Activated naive CD4-positive, alpha-beta T cell treated with Interleukin-2 at 50 U/mL for 16 hours (primary cell): ENCODE measurements at regions not wholly inside any gene's neighbourhood (a gene's known extent, or its start where the extent isn't known, plus 50 kb on each side); places are given as distances from the start of the nearest gene placed in this dataset.
"Not testable (repeated sequence)": the region's sequence is repeated elsewhere in the genome, so short reads cannot be mapped to it uniquely, and the experiment has no call there.

Experiments
- DNase-seq: peaks from one replicate; pipeline ENCODE4 v3.0.0-alpha.2; 2020

- no peak for DNase-seq
These were observed 104.6 kb downstream of the MSX2 start for GRCh38 chr5:174828804-174829510.

DNA sequence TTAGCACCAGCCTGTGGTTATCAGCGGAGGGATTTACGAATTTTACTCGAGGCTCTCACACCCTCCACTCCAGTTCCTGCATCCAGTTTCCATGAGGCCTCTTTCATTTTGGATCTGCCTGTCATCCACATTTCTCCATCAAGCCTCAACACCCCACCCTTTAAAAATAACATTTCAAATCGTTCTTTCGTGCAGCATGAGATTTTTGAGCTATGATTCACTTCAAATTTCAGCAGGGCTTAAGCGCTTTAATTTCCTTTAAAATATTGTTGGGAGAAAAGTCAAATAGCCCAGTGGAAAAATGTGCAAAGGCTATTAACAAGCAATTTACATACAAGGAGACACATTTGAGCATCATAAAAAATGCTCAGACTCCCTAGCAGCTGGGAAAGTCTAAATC, 103.2 kb downstream of the MSX2 start:
- DNase-seq, result no peak

- no peak for DNase-seq
These were observed 101.2 kb downstream of the MSX2 start for GRCh38 chr5:174825587-174825986.

GRCh38 chr5:174818430-174818829, 94.0 kb downstream of the MSX2 start:
- DNase-seq, result no peak

- no peak for DNase-seq
These were observed 93.2 kb downstream of the MSX2 start for GRCh38 chr5:174817610-174818009.

GRCh38 chr5:174816858-174817257, 92.5 kb downstream of the MSX2 start:
- DNase-seq, result no peak

DNA sequence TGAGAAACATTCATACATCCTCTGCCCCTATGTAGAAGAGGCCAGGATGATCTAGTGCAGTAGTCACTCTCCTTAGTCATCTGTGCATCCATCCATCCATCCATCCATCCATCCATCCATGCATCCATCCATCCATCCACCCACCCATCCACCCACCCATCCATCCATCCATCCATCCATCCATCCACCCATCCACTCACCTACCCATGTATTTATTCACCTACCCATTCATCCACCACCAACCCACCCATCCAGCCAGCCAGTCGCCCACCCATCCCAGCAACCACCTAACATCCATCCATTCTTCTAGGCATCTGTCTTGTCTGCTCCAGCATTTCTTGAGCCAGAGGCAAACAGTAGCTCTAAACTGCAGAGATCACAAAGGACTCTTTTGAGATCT, 87.1 kb downstream of the MSX2 start:
- DNase-seq, result no peak

- no peak for DNase-seq
These were observed 86.4 kb downstream of the MSX2 start for GRCh38 chr5:174810796-174811195.

DNA sequence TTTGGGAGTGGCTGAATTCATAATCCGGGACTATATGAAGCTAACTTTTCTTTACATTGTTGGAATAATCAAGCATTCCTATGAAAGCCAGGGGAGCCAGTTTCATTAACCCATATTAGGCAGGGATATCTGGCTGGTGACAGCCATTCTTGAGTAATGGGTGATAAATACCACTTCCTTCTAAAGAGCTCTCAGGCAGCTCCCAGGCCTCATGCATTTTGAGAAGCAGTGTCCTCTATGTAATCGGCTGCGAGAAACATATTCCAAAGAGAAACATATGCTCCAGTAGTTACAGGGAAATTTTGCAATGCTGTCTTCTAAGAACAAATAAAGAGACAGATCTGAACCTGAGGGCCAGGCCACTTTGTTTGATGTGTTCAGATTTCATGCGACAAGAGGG, 83.1 kb downstream of the MSX2 start:
- DNase-seq, result no peak

GRCh38 chr5:174806729-174807128, 82.3 kb downstream of the MSX2 start:
- no peak for DNase-seq

- no peak for DNase-seq
These were observed 77.4 kb downstream of the MSX2 start for GRCh38 chr5:174801798-174802197.

GRCh38 chr5:174800435-174800834, 76.1 kb downstream of the MSX2 start:
- no peak for DNase-seq

GRCh38 chr5:174799121-174799520, 74.7 kb downstream of the MSX2 start:
- no peak for DNase-seq

DNA sequence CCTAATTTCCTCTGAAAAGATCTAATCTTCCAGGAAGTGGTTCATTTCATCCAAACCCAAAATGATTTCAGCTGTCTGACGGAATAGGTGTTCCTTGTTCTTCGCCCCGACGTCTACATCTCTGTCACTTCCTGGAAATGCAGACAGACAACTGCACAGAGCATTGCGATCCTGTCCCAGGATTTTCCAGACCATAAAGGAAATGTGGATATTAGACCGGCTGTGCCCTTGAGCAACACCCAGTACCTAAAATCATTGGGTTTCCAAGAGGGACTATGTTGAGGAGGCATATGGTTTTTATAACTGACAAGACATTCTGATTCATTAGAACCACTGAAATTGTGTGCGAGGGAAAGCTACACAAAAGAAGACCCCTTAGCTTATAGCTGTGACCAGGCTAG, 74.2 kb downstream of the MSX2 start:
- no peak for DNase-seq

DNA sequence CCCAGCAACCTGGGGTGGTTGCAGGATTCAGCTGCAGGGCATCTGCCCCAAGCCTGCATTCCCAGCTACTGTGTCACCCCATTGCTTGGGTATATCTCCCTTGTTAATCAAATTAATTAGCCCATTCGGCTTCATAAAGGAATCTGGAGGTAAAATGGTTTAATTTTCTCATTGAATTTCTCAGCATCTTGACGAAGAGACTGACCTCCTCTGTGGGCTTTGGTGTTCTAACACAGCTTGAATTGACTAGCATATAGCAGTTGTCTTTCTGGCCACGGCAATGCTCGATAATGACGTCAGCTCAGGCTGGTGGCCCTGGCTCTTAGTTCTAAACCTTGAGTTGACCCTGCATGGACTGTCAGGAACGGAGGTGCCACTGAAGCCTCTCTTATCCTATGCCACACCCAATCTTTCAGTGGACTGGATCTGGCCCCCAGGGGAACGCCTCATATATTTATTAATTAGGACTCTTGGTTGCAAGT, 72.4 kb downstream of the MSX2 start:
- DNase-seq, result no peak

DNA sequence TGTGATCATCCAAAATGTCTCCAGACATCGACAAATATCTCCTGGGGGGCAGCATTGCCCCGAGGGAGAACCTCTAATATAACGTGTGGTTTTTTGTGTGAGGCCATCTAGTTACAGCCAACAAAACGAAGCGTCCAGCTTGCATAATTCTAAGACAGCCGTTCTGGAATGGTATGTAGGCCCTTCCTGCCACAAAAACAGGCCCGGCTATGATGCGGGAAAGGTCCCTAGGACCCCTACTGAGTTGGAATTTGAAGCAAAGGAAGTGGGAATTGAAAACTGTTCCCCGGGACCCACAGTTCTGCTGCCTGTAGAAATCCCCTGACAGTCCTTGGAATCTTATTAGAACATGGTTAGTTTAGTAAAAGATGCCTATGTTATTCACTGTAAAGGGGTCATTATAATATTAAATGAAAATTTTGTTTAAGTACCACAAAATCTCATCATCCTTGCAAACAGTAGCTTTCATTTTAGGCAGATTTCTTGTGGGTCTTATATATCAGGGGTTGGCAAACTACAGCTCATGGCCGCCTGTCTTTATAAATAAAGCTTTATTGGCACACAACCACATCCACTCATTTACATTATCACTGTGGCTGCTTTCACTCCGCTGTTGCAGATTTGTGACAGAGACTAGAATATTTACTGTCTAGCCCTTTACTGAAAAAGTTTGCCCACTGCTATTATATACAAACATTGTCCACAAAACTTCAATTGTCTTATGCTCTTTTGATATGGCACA, 70.7 kb downstream of the MSX2 start:
- no peak for DNase-seq

DNA sequence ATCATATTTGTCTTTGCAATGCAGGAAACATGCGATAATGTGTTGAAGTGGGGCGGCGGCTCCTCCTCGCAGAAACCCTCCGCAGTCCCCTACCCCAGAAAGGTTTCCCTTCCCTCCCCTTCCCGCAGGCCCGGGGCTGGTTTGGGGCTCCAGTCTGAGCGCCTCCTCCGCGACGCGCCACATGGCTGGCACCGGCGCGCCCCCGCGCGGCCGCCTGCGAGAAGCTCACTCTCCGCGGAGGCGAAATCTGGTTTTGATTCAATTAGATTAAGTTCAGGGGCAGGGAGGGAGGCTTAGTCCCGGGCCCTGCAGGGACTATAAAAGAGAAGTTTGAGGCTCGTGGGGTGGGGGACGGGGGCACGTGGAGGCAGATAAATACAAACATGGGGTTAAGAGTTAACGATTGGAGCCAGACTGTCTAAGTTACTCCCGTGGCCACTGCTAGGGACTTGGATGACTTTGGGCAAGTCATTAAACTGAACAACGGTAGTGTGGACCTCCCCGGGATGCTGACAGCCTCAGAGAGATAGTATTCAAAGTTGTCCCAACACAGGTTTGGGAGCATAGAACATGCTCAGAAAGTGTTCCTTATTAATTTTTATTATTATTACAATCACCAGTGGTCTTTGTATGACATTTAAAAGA, 69.4 kb downstream of the MSX2 start:
- DNase-seq, result peak; percentile 51

DNA sequence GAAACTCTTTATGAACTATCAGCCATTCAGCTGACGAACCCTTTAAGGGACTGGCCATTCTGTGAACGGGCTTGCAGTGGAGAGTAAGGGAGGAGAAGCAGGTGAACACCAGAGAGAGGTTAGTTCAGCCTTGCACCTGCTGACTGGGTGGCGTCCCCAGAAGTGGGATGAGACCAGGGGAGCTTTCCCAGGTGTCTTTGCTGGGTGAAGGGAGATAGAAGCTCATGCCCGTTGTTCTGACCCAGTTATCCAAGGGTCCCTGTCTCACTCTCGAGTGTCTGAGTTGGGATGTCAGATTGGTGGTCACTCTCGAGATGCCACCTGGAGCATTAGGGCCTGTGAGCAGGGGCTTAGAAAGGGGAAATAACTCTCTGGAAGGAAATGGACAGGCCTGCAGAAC, 68.7 kb downstream of the MSX2 start:
- no peak for DNase-seq

DNA sequence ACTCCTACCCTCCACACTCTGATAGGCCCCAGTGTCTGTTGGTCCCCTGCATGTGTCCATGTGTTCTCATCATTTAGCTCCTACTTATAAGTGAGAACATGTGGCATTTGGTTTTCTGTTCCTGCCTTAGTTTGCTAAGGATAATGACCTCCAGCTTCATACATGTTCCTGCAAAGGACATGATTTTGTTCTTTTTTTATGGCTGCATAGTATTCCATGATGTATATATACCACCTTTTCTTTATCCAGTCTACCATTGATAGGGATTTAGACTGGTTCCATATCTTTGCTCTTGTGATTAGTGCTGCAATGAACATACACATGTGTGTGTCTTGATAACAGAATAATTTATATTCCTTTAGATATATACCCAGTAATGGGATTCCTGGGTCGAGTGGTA, 67.9 kb downstream of the MSX2 start:
- not testable (repeated sequence) for DNase-seq

GRCh38 chr5:174790906-174791305, 66.5 kb downstream of the MSX2 start:
- no peak for DNase-seq

DNA sequence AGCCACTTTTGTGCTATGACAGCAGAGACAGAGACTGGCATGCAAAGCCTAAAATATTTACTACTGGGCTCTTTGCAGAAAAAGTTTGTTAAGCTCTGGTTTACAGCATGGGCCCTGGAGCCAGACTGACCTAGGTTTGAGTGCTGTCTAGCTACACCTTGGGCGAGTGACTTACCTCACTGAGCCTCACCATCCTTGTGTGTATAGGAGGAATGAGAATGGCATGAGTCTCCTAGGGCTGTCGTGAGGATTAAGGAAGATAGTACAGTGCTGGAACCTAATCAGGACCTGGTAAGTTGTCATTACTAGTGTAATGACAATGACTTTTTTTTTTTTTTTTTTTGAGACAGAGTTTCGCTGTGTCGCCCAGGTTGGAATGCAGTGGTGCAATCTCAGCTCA, 65.2 kb downstream of the MSX2 start:
- DNase-seq, result no peak

GRCh38 chr5:174785120-174785680, 60.8 kb downstream of the MSX2 start:
- DNase-seq, result no peak
